Breast epithelium (tissue), 3 donors: ENCODE measurements at regions not wholly inside any gene's neighbourhood (a gene's known extent, or its start where the extent isn't known, plus 50 kb on each side); places are given as distances from the start of the nearest gene placed in this dataset.

Source experiments
- POLR2A ChIP-seq: fragments of 450-650 bp; IDR thresholded peaks from one replicate; pipeline ENCODE4 v1.6.1; 2016; ENCODE audit warnings: antibody characterized with exemption, mild to moderate bottlenecking, moderate library complexity
- TF ChIP-seq, protein P1 (sequence below), 3 donors: fragments of 450-650 bp; IDR thresholded peaks; one replicate each; pipeline ENCODE4 v1.5.1; 2016 to 2017; ENCODE audit warnings: antibody characterized with exemption in 3 of 3, mild to moderate bottlenecking in 3 of 3, moderate library complexity in 3 of 3

DNA sequence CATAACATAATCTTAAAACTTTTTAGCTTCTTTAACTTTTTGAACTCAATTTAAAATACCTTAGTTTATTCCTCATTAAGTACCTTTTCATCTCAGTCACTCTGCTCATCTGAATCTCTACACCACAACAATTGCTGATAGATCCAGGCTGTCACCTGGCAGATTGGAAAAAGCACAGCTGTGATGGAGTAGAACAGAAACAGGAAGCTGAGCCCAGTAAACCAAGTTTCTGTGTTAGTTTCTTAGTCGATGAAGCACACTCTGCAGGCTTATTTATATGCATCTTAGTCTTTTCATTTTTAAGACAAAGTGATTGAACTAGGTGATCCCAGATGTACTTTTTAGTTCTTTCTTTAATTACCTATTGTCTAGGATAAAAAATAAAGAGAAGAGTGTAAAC lies 1398.0 kb upstream of the ALCAM start:
- TF ChIP-seq, protein P1, sequence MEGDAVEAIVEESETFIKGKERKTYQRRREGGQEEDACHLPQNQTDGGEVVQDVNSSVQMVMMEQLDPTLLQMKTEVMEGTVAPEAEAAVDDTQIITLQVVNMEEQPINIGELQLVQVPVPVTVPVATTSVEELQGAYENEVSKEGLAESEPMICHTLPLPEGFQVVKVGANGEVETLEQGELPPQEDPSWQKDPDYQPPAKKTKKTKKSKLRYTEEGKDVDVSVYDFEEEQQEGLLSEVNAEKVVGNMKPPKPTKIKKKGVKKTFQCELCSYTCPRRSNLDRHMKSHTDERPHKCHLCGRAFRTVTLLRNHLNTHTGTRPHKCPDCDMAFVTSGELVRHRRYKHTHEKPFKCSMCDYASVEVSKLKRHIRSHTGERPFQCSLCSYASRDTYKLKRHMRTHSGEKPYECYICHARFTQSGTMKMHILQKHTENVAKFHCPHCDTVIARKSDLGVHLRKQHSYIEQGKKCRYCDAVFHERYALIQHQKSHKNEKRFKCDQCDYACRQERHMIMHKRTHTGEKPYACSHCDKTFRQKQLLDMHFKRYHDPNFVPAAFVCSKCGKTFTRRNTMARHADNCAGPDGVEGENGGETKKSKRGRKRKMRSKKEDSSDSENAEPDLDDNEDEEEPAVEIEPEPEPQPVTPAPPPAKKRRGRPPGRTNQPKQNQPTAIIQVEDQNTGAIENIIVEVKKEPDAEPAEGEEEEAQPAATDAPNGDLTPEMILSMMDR (IDR thresholded peaks at IDR 0.05), result no peak
- TF ChIP-seq POLR2A, result no peak
